Activated gamma-delta T cell treated with Interleukin-2 at 50 U/mL for 16 hours (primary cell): ENCODE measurements at regions not wholly inside any gene's neighbourhood (a gene's known extent, or its start where the extent isn't known, plus 50 kb on each side); places are given as distances from the start of the nearest gene placed in this dataset.

Source experiments
- DNase-seq: peaks from one replicate; pipeline ENCODE4 v3.0.0-alpha.2; 2020

- DNase-seq, result no peak
Measured at GRCh38 chr9:14560194-14560593, 133.0 kb downstream of the ZDHHC21 start.

- no peak for DNase-seq
Measured at GRCh38 chr9:14554886-14555285, 138.3 kb downstream of the ZDHHC21 start.

- DNase-seq, result no peak
Measured at GRCh38 chr9:14547245-14548060, 145.8 kb downstream of the ZDHHC21 start.

- no peak for DNase-seq
Measured at GRCh38 chr9:14546693-14547092, 146.5 kb downstream of the ZDHHC21 start.

- DNase-seq, result no peak
Measured at GRCh38 chr9:14542071-14542470, 151.2 kb downstream of the ZDHHC21 start.

- DNase-seq, result no peak
Measured at GRCh38 chr9:14538526-14538925, 154.7 kb downstream of the ZDHHC21 start.

GRCh38 chr9:14535161-14535955 is 157.9 kb downstream of the ZDHHC21 start:
- DNase-seq, result no peak

- DNase-seq, result no peak
Measured at GRCh38 chr9:14533867-14534640, 159.2 kb downstream of the ZDHHC21 start.

GRCh38 chr9:14532456-14533115 is 160.6 kb downstream of the ZDHHC21 start:
- DNase-seq, result no peak

- no peak for DNase-seq
Measured at GRCh38 chr9:14531341-14532269, 161.6 kb downstream of the ZDHHC21 start.

- no peak for DNase-seq
Measured at GRCh38 chr9:14530841-14531240, 162.4 kb downstream of the ZDHHC21 start.

GRCh38 chr9:14530366-14530765 is 162.9 kb downstream of the ZDHHC21 start:
- no peak for DNase-seq

GRCh38 chr9:14529629-14530028 is 163.6 kb downstream of the ZDHHC21 start:
- no peak for DNase-seq

GRCh38 chr9:14529054-14529453 is 164.2 kb downstream of the ZDHHC21 start:
- no peak for DNase-seq

- no peak for DNase-seq
Measured at GRCh38 chr9:14526504-14526903, 166.7 kb downstream of the ZDHHC21 start.

GRCh38 chr9:14525856-14526255 is 167.4 kb downstream of the ZDHHC21 start:
- no peak for DNase-seq

- DNase-seq, result no peak
Measured at GRCh38 chr9:14524873-14525515, 168.2 kb downstream of the ZDHHC21 start.

- no peak for DNase-seq
Measured at GRCh38 chr9:14523545-14523944, 169.7 kb downstream of the ZDHHC21 start.

- DNase-seq, result no peak
Measured at GRCh38 chr9:14522627-14523379, 170.4 kb downstream of the ZDHHC21 start.

GRCh38 chr9:14520341-14520740 is 172.9 kb downstream of the ZDHHC21 start:
- DNase-seq, result no peak
